GM18861 (cell line): ENCODE measurements at regions not wholly inside any gene's neighbourhood (a gene's known extent, or its start where the extent isn't known, plus 50 kb on each side); places are given as distances from the start of the nearest gene placed in this dataset.
"Not testable (repeated sequence)": the region's sequence is repeated elsewhere in the genome, so short reads cannot be mapped to it uniquely, and the experiment has no call there.

Source experiments
- ATAC-seq: cut with Tn5 transposase; IDR thresholded peaks from one replicate; pipeline ENCODE4 v1.9.1; 2021; ENCODE audit not compliant: unreplicated experiment

DNA sequence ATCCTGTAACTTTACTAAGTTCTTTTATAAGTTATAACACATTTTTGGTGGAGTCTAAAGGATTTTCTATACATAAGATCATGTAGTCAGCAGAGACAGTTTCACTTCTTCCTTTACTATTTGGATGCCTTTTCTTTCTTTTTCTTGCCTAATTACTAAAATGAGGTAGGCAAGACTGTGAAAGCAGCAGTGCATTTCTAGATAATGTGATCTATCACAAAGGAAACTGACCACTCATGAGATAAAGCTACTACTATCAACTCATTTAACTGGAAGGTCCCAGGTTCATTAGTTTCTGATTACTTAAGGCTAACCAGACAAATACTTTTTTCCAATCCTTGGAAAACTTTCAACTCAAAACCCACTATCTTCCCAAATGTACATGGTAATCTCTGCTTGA lies 196.2 kb upstream of the E2F8 start:
- ATAC-seq = peak; percentile 45

DNA sequence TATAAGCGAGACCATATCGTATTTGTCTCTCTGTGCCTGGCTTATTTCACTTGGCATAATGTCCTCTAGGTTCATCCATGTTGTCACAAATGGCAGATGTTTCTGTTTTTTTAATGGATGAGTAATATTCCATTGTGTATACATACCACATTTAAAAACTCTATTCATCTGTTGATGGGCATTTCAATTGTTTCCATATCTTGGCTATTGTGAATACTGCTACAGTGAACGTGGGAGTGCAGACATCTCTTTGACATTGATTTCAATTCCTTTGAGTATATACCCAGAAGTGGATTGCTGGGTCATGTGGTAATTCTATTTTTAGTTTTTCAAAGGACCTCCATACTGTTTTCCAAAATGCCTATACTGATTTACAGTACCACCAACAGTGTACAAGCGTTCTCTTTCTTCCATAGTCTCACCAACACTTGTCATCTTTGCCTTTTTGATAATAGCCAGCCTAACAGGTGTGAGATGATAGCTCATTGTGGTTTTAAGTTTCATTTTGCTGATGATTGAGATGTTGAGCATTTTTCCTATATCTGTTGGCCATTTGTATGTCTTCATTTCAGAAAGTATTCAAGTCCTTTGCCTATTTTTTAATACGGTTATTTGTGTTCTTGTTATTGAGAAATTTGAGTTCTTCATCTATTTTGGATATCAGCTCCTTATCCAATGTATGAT lies 194.7 kb upstream of the E2F8 start:
- no peak for ATAC-seq

DNA sequence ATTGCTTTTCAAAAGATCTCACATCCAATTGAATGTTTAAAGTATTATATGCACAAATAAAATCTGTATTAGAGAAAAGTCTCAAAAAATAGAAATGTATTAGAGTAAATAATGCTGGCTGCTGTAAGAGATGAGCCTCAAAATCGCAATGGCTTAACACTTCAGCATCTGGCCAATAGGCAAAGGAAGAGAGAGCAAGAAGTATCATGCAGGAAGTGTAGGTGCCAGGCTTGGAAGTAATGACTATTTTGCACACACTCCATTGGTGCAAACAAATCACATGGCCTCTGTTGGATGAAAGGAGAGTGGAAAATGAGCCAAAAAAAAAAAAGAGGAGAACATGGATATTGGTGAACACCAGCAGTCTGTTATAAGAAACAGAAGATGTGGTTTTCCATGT lies 193.0 kb upstream of the E2F8 start:
- no peak for ATAC-seq

DNA sequence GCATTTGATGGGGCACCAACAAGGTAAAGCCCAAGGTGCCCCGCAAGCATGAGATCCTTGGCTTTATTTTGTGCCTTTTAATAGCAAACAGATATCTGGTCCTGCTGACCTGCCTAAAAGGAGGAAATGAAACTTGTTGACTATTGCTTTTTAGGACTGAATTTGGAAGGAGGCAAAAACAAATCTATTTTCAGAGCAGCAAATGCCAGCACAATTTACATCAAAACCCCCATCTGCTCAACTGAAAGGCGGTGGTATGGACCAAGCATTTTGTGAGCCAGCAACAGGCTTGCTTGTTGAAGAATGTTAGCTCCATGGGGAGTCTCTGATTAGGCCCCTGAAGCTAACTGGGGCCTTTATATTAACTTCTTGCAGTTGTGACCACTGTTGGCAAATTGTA lies 192.6 kb upstream of the E2F8 start:
- ATAC-seq = peak; percentile 56

DNA sequence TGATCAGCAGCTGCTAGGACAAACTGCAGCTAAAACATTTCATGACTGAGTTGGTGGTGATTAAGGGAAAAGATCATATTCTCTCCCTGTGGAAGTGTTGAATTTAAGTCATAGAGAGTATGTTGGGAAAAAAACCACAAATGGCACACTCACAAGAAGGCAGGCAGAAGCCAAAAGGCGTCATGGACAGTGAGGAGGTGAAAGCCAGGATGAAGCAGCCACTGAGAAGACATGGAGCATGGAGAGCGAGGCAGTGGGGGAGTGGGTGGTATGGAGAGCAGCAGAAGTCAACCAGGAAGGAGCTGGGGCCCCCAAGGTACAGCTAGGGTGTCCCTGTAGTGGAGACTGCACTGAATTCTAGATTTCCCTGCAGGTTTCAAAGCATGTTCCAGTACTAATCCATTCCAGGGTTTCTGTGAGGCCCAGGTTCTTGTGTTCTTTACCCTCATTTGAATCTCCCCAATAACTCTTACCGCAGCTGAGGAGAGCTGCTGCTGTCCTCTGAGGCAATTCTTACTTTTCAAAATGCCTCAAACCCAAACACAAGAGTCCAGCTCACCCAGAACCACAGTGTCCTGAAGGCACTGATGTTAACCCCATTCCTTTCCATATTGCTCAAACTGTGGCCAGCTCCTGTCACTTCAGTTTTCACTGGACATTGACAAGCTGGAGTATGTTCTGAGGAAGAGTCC lies 191.8 kb upstream of the E2F8 start:
- peak; percentile 45 for ATAC-seq

DNA sequence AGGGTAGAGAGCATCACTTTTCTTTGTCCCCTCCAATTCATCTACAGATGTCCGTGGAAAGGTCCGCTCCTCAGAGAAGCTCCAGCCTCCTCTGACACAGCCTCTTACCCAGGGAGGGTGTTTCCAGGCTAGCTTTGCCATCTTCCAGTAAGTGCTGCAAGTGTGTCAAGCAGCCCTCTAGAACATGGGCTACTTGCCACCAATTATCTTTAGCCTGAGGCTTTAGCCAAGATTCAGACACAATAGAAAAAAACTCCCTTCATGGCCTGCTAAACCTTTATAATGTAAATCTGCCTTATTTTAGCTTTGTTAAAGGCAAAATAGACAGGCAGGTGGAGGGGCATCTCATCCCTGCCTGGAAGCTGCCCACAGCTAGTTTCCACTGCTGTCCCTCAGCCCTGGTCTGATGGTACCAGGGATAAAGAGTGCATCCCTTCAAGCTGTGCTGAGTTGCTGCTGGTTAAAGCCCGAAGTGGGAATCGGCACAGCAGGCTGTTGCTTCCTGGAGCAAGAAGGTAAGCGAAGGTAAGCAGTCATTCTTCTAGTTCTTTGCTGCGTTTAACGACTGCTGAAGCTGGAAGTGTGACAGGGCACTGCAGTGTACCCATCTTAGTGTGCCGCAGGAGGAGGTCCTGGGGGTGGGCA lies 190.1 kb upstream of the E2F8 start:
- ATAC-seq = no peak

DNA sequence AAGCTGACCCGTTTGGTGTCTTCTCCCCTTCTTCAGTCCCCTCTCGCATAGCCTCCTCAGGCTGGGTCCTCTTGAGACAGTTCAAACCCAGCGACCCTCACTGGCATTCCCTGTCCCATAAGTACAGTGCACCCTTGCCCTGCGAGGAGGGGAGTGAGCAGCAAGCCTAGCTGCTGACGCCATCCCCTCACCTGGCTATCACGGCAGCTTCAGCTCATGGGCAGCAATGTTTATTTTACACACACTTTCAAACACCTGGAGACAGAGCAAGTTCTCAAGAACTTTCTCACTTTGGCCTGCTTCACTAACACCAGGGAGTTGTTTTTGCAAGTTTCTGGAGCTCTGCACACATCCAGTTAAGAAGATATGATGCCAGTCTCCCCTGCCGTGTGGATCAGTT lies 189.6 kb upstream of the E2F8 start:
- ATAC-seq = no peak

DNA sequence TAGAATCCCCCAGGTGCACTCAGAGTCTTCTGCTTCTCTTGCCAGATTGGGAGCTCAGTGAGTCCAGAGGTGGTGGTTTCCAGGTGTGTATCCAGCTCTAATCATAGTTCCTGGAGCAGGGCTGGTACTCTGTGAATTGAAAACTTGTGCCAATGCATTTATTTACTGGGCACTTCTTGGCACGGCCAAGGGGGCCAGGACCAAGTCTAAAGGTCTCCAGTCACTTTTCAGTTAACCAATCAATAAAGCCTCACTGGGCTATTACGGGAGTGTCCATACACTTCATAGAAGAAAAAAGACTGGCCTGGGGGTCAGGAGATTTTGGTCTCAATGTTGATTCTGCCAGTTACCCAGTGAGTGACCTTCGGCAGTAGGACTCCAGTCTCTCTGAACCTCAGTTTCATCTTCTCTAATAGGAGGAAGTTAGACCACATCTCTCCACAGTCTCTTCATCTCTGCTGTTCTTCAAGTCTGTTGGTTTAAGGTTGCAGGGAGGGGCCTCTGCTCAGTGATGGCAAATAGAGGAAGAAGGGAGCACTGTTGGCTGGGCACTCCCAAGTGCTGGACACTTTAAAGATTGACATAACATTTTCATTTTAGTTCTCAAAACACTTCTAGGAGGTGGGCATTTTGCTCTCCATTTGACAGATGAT lies 188.5 kb upstream of the E2F8 start:
- no peak for ATAC-seq

DNA sequence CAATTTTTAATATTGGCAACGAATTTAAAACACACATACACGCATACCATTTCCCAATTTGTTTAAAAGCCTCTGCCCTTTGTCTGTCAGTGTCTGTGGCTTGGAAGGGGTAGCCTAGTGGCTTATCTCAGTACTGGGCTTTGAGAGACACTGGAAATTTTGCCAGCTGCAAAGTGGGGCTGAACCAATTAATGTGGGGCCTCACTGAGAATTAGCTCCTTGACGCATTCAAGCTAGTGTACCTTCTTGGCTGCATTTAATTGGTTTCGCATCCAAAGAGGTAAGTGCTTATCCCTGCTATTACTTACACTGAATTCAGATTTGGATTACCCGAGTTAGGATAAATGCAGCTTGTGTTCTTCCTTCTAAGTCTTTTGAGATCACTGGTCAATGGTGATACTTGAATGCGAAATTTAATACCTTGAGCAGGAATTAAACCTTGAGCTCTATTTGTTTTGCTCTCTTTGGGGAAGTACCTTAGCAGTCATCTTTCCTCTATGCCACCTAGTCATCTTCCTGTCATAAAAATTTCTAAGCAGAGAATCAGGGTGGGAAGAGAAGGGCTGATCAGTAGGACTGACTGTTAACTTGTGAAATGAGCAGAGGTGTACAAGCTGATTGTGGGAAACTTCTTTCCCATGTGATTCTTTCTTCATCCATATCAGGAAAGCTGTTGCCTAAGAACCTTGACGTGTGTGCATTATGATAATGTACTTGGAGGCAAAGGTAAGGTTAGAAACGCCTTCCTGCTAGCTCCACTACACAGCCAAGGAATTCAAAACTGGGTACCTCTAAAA lies 187.7 kb upstream of the E2F8 start:
- no peak for ATAC-seq

DNA sequence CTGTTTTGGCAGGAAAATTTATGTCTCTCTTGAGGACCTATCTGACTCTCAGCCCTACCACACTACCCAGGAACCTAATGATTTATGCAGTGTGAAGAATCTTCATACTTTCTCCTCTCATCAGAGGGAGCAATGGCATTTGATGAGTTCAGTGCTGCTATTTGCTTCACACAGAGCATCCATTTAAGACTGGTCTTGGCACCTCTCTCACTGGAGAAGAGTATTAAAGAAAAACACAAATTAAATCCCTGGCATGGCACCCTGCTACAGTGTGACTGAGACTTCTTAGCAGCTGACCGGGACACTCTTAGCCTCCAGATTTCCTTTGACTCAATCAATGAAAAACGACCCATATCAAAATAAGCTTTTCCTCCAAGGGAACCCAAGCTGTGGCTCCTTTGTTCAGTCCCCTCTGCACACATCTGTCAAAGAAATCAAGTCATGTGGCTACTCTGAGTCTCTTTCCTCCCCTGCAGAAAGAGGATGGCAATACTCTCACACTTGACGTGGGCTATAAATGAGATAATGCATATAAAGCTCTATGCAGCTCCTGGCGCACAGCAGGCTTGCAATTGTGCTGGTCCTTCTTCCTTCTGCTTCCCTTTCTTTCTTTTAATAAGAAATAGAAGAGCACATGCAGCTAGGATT lies 186.1 kb upstream of the E2F8 start:
- no peak for ATAC-seq

DNA sequence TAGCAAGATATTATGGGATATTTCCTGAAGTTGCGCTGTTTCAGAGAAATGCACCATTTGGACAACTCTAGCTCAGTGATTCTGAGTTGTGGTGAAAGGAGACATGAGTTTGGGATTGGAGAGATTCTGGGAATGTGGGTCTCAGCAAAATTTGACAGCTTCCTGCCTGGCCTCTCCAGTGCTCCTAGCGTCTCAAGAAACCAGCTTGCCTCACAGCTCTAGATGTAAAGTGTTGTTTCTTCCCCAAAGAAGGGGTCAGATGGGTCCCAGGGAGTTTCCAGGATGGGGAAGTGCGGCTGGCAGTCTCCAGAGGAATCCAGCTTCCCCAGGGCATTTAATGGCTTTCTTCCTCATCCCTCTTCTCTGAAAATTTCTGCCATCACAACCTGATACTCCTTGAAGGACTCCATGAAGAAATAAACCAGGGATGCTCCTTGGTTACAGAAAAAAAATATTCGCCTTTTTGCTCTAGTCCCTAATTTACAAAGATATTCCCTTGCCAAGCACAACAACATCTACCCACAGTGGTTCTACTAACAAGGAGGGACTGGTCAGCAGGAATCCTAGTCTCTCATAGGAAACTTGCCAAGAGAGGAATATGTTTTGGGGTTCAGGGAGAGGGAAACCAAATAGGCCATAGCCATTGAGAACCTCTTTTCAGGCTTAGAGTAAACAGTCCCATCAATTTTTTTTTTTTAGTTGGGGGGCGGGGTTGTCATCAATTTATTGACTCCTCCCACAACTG lies 185.4 kb upstream of the E2F8 start:
- no peak for ATAC-seq

DNA sequence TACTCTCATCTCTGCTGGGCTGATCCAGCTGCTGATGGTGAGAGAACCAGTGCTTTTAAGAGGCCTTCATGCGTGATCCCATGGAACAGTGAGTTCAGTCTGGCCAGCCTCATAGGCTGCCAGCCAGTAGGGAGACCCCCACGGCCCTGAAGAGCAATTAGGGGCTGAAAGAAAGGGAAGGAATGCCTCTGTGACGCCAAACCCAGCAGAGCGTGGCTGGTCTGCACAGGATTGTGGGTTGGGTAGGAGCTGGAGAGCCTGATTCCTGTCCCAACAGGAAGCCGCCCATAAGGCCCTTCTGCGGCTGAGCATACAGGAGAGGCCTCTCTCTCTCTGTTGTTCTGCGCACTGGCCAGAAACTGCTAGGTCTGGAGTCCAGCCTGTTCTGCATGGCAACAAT lies 181.5 kb upstream of the E2F8 start:
- ATAC-seq = no peak

DNA sequence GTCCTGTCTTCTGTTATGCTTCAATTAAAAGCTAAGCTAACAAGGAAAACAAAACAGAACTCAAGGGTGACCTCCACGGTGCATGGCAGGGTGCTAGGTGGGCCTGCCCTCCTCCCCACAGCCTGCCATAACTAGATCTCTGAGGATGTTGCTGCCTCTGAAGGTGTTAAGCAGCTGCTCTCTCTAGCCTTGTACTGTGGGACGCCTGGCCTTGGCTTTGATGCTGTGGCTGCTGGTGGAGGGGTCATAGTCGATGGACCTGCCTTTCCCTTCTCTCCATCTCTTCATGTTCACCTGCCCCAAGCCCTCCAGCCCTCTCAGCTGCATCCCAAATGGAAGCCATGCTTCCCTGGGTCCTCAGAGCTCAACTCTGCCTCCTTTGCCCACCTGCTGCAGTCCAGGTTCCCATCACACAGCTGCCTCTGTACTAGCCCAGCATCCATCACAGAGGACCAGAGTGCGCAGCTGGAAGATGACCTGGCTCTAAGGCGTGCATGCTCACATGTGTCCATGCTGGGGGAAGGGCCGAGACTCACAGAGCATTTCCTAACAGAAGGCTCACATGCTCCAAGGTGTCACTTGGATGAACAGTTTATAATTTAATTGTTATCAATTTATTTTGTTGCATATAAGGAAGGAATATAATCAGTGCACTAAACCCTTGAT lies 180.3 kb upstream of the E2F8 start:
- no peak for ATAC-seq

DNA sequence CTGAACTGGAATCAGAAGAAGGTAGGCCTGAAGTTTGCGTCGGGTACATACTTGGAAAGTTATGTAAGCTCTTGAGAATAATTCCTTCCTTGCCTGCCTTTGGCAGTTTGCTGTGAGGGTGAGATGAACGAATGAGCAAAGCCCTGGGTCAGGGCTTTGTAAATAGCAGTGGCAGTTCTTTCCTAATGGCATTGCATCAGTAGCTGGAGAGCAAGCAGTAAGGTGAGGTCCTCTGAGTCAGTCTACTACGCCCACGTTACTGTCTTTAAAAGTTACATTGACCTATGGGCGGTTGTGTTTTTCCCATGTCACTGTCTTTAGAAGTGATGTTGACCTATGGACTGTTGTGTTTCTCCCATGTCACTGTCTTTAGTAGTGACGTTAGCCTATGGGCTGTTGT lies 179.1 kb upstream of the E2F8 start:
- ATAC-seq = no peak

DNA sequence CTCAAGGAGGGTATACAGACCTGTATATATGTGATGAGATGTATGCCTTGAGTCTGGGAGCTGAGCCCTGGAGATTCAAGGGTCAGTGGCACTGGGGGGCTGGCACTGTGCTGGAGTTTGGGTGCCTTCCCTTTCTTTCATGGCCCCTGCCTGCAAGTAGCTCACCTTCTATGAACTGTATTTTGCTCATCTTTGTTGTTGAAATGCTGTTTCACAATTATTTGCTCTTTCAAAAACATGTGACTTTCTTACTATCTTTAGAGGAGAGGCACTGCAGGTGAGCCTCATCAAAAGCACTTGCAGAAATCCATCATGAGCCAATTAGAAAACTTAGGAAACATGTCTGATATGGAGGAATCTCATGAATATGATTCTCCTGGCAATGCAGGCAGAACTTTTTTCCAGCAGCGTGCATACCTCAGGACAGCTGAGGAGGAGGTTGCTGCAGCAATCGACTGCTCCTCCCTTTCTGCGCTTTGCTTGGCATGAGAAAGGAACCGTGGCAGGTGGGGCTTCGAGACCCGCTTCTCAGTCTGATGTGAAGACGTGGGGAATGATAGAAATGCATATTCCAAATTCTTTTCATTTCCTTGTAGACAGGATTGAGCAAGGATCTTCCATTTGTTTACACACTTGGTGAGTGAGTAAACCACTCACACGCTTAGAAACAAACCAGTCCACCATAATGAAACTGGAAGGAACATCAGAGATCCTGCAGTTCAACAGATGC lies 178.4 kb upstream of the E2F8 start:
- no peak for ATAC-seq

DNA sequence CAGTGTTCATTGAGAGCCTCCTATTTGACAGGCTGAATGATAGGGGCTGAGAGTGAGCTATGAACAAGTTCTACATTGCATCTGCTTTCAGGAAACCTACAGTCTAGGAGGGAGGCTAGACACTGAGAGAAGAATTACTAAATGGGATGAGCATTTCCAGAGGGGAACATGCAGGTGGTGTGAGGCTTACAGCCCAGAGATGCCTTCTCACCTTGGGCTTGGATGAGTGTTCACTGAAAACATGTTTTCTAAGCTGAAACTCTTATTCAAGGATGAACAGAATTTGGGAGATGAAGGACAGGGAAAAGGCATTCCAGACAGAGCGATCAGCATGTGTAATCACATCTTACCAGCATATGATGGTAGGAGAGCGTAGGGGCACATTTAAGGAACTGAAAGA lies 177.5 kb upstream of the E2F8 start:
- no peak for ATAC-seq

DNA sequence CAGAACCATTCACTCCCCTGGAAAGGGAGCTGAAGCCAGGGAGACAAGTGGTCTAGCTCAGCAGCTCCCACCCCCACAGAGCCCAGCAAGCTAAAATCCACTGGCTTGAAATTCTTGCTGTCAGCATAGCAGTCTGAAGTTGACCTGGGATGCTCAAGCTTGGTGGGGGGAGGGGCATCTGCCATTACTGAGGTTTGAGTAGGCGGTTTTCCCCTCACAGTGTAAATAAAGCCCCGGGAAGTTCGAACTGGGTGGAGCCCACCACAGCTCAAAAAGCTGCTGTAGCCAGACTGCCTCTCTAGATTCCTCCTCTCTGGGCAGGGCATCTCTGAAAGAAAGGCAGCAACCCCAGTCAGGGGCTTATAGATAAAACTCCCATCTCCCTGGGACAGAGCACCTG lies 171.3 kb upstream of the E2F8 start:
- not testable (repeated sequence) for ATAC-seq

DNA sequence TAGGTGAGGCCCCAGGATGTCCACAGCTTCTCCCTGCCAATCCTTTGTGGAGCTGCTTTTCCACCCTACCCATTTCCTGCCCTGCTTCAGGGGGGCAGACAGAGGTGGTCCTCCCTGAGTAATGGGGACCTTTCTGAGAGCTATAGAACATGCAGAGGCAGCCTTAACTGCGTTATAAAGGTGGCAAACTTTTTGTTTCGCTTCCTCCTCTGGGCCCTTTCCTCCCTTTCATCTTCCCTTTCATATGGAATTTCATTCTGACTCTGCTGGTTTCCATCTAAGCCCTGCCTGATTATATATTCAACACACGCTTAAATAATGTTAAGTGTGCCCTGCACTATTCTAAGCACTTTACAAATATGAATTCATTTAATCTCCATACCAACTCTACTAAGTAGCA lies 169.3 kb upstream of the E2F8 start:
- peak; percentile 62 for ATAC-seq

DNA sequence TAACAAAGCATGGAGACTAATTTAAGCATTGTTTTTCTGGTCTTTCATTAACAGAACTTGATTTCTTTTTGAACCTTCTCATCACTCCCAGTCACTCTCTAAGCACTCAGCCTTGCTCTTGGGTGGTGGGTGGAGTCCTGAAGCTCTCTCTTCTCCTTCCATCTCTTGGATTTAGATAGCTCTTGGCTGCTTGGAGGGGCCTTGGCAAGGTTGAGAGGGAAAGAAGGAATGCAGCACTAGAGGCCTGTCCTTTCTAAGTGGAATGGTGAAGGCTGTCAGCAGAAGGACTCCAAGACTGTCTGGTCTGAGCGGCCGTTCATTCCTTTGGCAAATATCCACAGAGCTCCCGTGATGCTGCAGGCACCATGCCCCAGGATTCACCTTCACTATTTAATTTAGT lies 168.6 kb upstream of the E2F8 start:
- ATAC-seq = no peak
